Muscle layer of duodenum (tissue), 2 donors: ENCODE measurements at regions not wholly inside any gene's neighbourhood (a gene's known extent, or its start where the extent isn't known, plus 50 kb on each side); places are given as distances from the start of the nearest gene placed in this dataset.

ENCODE experiments used
- H3K27ac ChIP-seq: one replicate; pipeline ENCODE4 v1.7.0; 2013; ENCODE audit warnings: mild to moderate bottlenecking, low read length
- H3K27me3 ChIP-seq: one replicate; pipeline ENCODE4 v1.7.0; 2013; ENCODE audit warnings: low read depth, mild to moderate bottlenecking, control low read depth, low read length
- H3K36me3 ChIP-seq, 2 donors: one replicate each; pipeline ENCODE4 v1.7.0; 2013; ENCODE audit warnings: low read length in 2 of 2, control low read depth in 1 of 2, mild to moderate bottlenecking in 1 of 2; ENCODE audit not compliant: insufficient read depth in 2 of 2, control insufficient read depth in 1 of 2
- H3K4me1 ChIP-seq, 2 donors: one replicate each; pipeline ENCODE4 v1.7.0; 2013; ENCODE audit warnings: low read length in 2 of 2, mild to moderate bottlenecking in 2 of 2, control low read depth in 1 of 2, moderate library complexity in 1 of 2; ENCODE audit not compliant: insufficient read depth in 2 of 2, control insufficient read depth in 1 of 2
- H3K4me3 ChIP-seq, 2 donors: one replicate each; pipeline ENCODE4 v1.7.0; 2013; ENCODE audit warnings: low read length in 2 of 2, low read depth in 1 of 2, mild to moderate bottlenecking in 1 of 2
- H3K9me3 ChIP-seq, 2 donors: one replicate each; pipeline ENCODE4 v1.7.0; 2013; ENCODE audit warnings: low read length in 2 of 2, control low read depth in 1 of 2, mild to moderate bottlenecking in 1 of 2; ENCODE audit not compliant: control insufficient read depth in 1 of 2
- donor health status: healthy.

- no peaks in the 10 kb centered on the region for H3K36me3 ChIP-seq
These were observed 141.3 kb upstream of the NFIB start for GRCh38 chr9:14455243-14455642.

GRCh38 chr9:14453286-14453685 is 139.3 kb upstream of the NFIB start:
- H3K9me3 ChIP-seq = no peaks in the 10 kb centered on the region
- H3K27me3 ChIP-seq = no peaks in the 10 kb centered on the region
- no peaks in the 10 kb centered on the region for H3K36me3 ChIP-seq
- no peak overlapping the region for H3K4me3 ChIP-seq
- no peaks in the 10 kb centered on the region for H3K4me1 ChIP-seq
- H3K27ac ChIP-seq = no peak overlapping the region

More at GRCh38 chr9:14455243-14455642, 141.3 kb upstream of the NFIB start:
- H3K4me1 ChIP-seq = no peaks in the 10 kb centered on the region
- H3K27ac ChIP-seq = no peak overlapping the region
- no peaks in the 10 kb centered on the region for H3K9me3 ChIP-seq
- H3K4me3 ChIP-seq = no peak overlapping the region
- H3K27me3 ChIP-seq = no peaks in the 10 kb centered on the region

GRCh38 chr9:14452539-14452938 is 138.6 kb upstream of the NFIB start:
- Histone ChIP-seq H3K27ac (no peak overlapping the region), H3K36me3 (no peaks in the 10 kb centered on the region), H3K4me1 (no peaks in the 10 kb centered on the region), H3K4me3 (no peak overlapping the region), H3K9me3 (no peaks in the 10 kb centered on the region), H3K27me3 (no peaks in the 10 kb centered on the region)

GRCh38 chr9:14451949-14452348 is 138.0 kb upstream of the NFIB start:
- no peak overlapping the region for H3K27ac ChIP-seq
- no peaks in the 10 kb centered on the region for H3K27me3 ChIP-seq
- no peak overlapping the region for H3K4me3 ChIP-seq
- H3K4me1 ChIP-seq = no peaks in the 10 kb centered on the region
- H3K36me3 ChIP-seq = no peaks in the 10 kb centered on the region
- H3K9me3 ChIP-seq = no peaks in the 10 kb centered on the region

- Histone ChIP-seq H3K27ac (no peak overlapping the region), H3K4me3 (no peak overlapping the region), H3K4me1 (no peaks in the 10 kb centered on the region), H3K27me3 (no peaks in the 10 kb centered on the region), H3K36me3 (no peaks in the 10 kb centered on the region), H3K9me3 (no peaks in the 10 kb centered on the region)
These were observed 133.2 kb upstream of the NFIB start for GRCh38 chr9:14447103-14447502.

GRCh38 chr9:14445946-14446345 is 132.0 kb upstream of the NFIB start:
- Histone ChIP-seq H3K27me3 (no peaks in the 10 kb centered on the region), H3K9me3 (no peaks in the 10 kb centered on the region), H3K4me3 (no peak overlapping the region), H3K36me3 (no peaks in the 10 kb centered on the region), H3K4me1 (no peaks in the 10 kb centered on the region), H3K27ac (no peak overlapping the region)

GRCh38 chr9:14442956-14443355 is 129.0 kb upstream of the NFIB start:
- no peaks in the 10 kb centered on the region for H3K27me3 ChIP-seq
- H3K27ac ChIP-seq = no peak overlapping the region
- H3K36me3 ChIP-seq = no peaks in the 10 kb centered on the region
- H3K4me1 ChIP-seq = no peaks in the 10 kb centered on the region
- H3K4me3 ChIP-seq = no peak overlapping the region
- H3K9me3 ChIP-seq = no peaks in the 10 kb centered on the region

- H3K9me3 ChIP-seq = no peaks in the 10 kb centered on the region
- H3K36me3 ChIP-seq = no peaks in the 10 kb centered on the region
- H3K4me1 ChIP-seq = peaks cover 0 to 5% of the 10 kb centered on the region in 2 donors
- no peaks in the 10 kb centered on the region for H3K27me3 ChIP-seq
- no peak overlapping the region for H3K27ac ChIP-seq
- H3K4me3 ChIP-seq = no peak overlapping the region
These were observed 128.2 kb upstream of the NFIB start for GRCh38 chr9:14441976-14442651.

GRCh38 chr9:14441115-14441514 is 127.2 kb upstream of the NFIB start:
- H3K4me1 ChIP-seq = peaks cover 0 to 5% of the 10 kb centered on the region in 2 donors
- H3K36me3 ChIP-seq = no peaks in the 10 kb centered on the region
- H3K27me3 ChIP-seq = no peaks in the 10 kb centered on the region
- no peak overlapping the region for H3K27ac ChIP-seq
- no peak overlapping the region for H3K4me3 ChIP-seq
- H3K9me3 ChIP-seq = no peaks in the 10 kb centered on the region

GRCh38 chr9:14440062-14440461 is 126.1 kb upstream of the NFIB start:
- no peaks in the 10 kb centered on the region for H3K27me3 ChIP-seq
- no peaks in the 10 kb centered on the region for H3K36me3 ChIP-seq
- H3K4me1 ChIP-seq = peaks cover 0 to 5% of the 10 kb centered on the region in 2 donors
- H3K9me3 ChIP-seq = no peaks in the 10 kb centered on the region
- H3K4me3 ChIP-seq = no peak overlapping the region
- no peak overlapping the region for H3K27ac ChIP-seq

- H3K4me3 ChIP-seq = no peak overlapping the region
- no peaks in the 10 kb centered on the region for H3K9me3 ChIP-seq
- H3K27me3 ChIP-seq = no peaks in the 10 kb centered on the region
- no peak overlapping the region for H3K27ac ChIP-seq
- peaks cover 0 to 5% of the 10 kb centered on the region in 2 donors for H3K4me1 ChIP-seq
- H3K36me3 ChIP-seq = no peaks in the 10 kb centered on the region
These were observed 125.6 kb upstream of the NFIB start for GRCh38 chr9:14439555-14439954.
